Cardiac muscle cell (in vitro differentiated cells and primary cell): ENCODE measurements at regions not wholly inside any gene's neighbourhood (a gene's known extent, or its start where the extent isn't known, plus 50 kb on each side); places are given as distances from the start of the nearest gene placed in this dataset.

Source experiments
- DNase-seq, 2 donors: peaks; one replicate each; pipeline versions ENCODE4 v3.0.0 to v3.0.0-alpha.2; 2010 to 2017; ENCODE audit warnings: low read depth in 1 of 2, low spot score in 1 of 2
- H3K27ac ChIP-seq: fragments of 200-600 bp; sonication (generic); 2 replicates; pipeline ENCODE4 v1.5.1; 2016
- H3K27me3 ChIP-seq: fragments of 200-600 bp; sonication (generic); 2 replicates; pipeline ENCODE4 v1.6.0; 2016; ENCODE audit warnings: control low read depth
- H3K36me3 ChIP-seq: fragments of 200-600 bp; sonication (generic); 2 replicates; pipeline ENCODE4 v1.5.1; 2016; ENCODE audit warnings: control low read depth
- H3K4me1 ChIP-seq: fragments of 200-600 bp; sonication (generic); 2 replicates; pipeline ENCODE4 v1.8.1; 2017; ENCODE audit warnings: low read depth, mild to moderate bottlenecking, mixed run types
- H3K4me3 ChIP-seq: fragments of 200-600 bp; sonication (generic); 2 replicates; pipeline ENCODE4 v1.5.1; 2016; ENCODE audit warnings: mild to moderate bottlenecking
- H3K9me3 ChIP-seq: fragments of 200-600 bp; sonication (generic); 2 replicates; pipeline ENCODE4 v1.5.1; 2017; ENCODE audit warnings: low read depth, mild to moderate bottlenecking, control low read depth
- TF ChIP-seq, protein P1 (sequence below): IDR thresholded peaks from 2 replicates; pipeline ENCODE4 v1.5.1; 2012; ENCODE audit warnings: low read depth, mild to moderate bottlenecking, low read length

DNA sequence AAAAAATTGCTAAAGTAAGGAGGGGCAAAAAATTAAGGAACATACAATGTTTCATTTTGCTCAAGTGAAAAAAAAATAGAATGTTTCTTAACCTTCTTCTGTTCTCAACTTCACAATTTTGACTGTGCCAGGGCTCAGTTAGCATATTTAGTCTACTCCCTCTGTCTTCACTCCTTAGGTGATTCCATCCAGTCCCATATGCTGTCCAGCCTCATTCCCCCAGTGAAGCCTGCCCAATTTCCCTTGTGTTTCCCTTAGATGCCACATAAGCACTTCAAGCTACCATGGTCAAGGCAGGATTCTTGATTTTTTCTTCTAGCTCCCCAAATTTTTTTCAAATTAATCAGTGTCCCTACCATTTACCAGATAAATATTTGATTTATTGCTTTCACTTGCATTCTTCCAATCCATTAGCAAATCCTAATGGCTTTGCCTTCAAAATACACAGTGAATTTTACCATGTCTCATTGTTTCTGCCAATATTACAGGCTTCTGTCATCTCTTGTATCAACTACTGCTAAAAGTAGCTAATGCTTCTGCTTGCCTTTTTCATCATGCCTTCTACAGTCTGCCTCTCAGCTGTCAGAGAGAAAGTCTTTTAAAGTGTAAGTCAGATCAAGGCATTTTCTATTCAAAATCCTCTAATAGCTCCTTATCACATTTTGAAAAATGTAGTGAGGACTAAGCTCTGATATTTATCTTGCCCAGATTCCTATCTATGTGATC, 166.8 kb downstream of the MACC1 start:
- H3K4me3 ChIP-seq, result no peak overlapping the region
- H3K36me3 ChIP-seq, result no peaks in the 10 kb centered on the region
- no peaks in the 10 kb centered on the region for H3K4me1 ChIP-seq
- H3K27me3 ChIP-seq, result no peaks in the 10 kb centered on the region
- no peak overlapping the region for H3K27ac ChIP-seq
- DNase-seq, result no peak
- H3K9me3 ChIP-seq, result no peaks in the 10 kb centered on the region
- TF ChIP-seq, protein P1, sequence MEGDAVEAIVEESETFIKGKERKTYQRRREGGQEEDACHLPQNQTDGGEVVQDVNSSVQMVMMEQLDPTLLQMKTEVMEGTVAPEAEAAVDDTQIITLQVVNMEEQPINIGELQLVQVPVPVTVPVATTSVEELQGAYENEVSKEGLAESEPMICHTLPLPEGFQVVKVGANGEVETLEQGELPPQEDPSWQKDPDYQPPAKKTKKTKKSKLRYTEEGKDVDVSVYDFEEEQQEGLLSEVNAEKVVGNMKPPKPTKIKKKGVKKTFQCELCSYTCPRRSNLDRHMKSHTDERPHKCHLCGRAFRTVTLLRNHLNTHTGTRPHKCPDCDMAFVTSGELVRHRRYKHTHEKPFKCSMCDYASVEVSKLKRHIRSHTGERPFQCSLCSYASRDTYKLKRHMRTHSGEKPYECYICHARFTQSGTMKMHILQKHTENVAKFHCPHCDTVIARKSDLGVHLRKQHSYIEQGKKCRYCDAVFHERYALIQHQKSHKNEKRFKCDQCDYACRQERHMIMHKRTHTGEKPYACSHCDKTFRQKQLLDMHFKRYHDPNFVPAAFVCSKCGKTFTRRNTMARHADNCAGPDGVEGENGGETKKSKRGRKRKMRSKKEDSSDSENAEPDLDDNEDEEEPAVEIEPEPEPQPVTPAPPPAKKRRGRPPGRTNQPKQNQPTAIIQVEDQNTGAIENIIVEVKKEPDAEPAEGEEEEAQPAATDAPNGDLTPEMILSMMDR, result no peak

DNA sequence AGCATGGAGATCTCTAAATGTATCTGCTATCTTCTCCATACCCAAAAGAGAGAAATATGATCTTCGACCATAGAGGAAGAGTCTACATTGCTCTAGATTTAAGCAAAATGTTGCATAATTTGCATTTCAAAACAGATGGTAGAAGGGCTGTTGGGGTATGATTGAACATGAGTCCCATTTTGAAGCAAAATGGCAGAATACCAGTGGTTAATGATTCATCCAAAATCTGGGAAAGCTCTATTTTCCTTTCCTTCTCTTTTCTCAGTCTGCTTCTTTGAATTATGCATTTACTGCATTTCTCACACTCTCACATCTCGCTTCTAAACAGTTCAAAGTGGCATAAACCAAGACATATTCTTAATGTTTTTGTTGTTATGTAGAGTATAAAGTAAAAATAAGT, 178.5 kb downstream of the MACC1 start:
- H3K9me3 ChIP-seq, result no peaks in the 10 kb centered on the region
- H3K4me1 ChIP-seq, result no peaks in the 10 kb centered on the region
- no peaks in the 10 kb centered on the region for H3K36me3 ChIP-seq
- H3K4me3 ChIP-seq, result no peak overlapping the region
- TF ChIP-seq, protein P1, result no peak
- H3K27ac ChIP-seq, result no peak overlapping the region
- H3K27me3 ChIP-seq, result no peaks in the 10 kb centered on the region
- DNase-seq, result no peak

DNA sequence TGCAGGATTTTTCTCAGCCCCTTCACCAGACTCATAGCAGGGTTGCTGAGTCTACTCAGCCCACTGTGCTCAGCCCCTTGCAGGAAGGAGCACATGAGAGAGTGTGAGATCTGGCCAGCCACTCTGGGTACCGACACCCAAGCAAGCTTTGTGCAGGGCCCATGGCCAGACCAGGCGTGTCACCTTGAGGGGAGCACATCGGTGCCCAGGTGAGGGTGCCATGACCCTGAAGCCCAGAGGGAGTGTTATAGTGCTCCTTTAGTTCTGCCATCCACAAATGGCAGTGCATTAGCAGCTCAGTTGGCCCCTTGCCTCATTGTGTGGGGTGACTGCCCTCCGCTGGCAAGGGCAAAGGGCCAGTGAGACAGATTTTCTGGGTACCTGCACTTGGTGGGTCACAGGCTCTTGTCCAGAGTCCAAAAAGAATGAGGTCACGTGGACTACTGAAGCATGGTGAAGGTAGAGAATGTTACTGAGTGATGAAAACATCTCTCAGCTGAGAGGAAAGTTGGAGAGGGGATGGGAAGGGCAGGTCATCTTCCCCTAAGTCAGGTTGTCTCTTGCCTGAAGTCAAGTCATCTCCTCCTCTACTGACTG, 181.8 kb downstream of the MACC1 start:
- H3K4me3 ChIP-seq, result no peak overlapping the region

DNA sequence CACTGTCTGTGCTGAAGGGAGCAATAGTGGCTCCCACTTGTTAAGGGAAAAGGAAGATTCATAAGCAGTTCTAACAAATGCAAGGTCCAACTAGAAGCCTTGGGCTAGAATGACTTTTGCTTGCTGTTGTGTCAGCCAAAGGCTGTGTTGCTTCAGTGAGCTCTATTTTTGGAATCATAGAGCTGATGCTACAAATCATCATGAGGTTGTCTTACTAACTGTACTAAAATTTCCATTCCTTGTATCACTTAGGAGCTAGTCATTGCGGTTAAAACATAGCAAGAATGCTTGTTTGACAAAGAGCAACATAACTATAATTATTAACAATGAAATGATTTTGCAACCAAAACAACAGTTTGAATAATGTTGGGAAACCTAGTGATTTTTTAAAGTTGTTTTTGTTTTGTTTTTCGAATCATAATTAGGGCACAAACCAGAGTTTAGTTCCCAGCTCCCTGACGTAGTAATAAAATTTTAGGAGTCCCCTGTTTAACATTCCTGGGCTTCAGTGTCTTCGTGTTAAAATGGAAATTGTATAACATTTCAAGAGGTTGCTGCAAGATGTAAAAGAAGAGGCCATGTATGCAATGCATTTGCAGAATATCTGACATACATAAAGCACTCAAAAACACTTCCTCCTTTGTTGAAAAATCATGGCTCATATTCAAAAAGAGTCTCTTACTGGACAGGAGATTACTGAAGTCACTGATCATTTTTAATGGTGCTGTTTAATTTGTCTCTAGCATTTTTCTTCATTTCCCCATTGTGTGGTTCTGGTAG, 183.4 kb downstream of the MACC1 start:
- TF ChIP-seq, protein P1, result no peak
- Histone ChIP-seq H3K9me3 (no peaks in the 10 kb centered on the region), H3K36me3 (no peaks in the 10 kb centered on the region), H3K27ac (no peak overlapping the region), H3K4me1 (no peaks in the 10 kb centered on the region), H3K27me3 (no peaks in the 10 kb centered on the region), H3K4me3 (no peak overlapping the region)
- peak in 1 of 2 donors; percentile 35 for DNase-seq

More for the DNA sequence above, 181.8 kb downstream of the MACC1 start:
- DNase-seq, result no peak
- Histone ChIP-seq H3K27ac (no peak overlapping the region), H3K9me3 (no peaks in the 10 kb centered on the region), H3K4me1 (no peaks in the 10 kb centered on the region), H3K36me3 (no peaks in the 10 kb centered on the region), H3K27me3 (no peaks in the 10 kb centered on the region)
- TF ChIP-seq, protein P1, result no peak

DNA sequence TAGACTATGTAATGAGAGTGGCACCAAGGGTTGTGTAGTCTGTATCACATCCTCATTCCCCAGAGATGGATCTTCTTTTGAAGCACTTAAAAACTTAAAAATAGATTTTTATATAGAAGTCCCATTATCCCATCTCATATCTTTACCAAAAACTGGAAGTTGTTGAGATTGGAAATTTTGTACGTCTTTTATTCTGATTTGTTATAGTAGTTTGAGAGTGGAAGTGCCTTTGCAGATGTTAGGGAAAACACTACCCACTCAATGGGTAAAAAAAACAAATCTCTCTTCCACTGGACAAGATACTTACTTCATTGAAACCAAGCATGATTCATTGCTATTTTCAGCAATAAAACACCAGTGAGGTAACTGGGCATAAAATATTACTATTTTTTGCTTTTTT, 184.4 kb downstream of the MACC1 start:
- no peak overlapping the region for H3K27ac ChIP-seq
- TF ChIP-seq, protein P1, result no peak

More for the DNA sequence above, 184.4 kb downstream of the MACC1 start:
- no peaks in the 10 kb centered on the region for H3K27me3 ChIP-seq
- no peaks in the 10 kb centered on the region for H3K36me3 ChIP-seq
- H3K4me1 ChIP-seq, result no peaks in the 10 kb centered on the region
- DNase-seq, result no peak
- no peak overlapping the region for H3K4me3 ChIP-seq
- H3K9me3 ChIP-seq, result no peaks in the 10 kb centered on the region
